ENCODE measurements at regions not wholly inside any gene's neighbourhood (a gene's known extent, or its start where the extent isn't known, plus 50 kb on each side); places are given as distances from the start of the nearest gene placed in this dataset.
"Not testable (repeated sequence)": the region's sequence is repeated elsewhere in the genome, so short reads cannot be mapped to it uniquely, and the experiment has no call there.

DNA sequence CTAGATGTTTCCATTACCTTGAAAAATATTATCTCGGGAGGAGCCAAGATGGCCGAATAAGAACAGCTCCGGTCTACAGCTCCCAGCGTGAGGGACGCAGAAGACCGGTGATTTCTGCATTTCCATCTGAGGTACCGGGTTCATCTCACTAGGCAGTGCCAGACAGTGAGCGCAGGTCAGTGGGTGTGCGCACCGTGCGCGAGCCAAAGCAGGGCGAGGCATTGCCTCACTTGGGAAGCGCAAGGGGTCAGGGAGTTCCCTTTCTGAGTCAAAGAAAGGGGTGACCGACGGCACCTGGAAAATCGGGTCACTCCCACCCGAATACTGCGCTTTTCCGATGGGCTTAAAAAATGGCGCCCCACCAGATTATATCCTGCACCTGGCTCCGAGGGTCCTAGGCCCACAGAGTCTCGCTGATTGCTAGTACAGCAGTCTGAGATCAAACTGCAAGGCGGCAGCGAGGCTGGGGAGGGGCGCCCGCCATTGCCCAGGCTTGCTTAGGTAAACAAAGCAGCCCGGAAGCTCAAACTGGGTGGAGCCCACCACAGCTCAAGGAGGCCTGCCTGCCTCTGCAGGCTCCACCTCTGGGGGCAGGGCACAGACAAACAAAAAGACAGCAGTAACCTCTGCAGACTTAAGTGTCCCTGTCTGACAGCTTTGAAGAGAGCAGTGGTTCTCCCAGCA, 367.8 kb downstream of the NR2F1-AS1 start:
- DNase-seq, result not testable (repeated sequence)

DNA sequence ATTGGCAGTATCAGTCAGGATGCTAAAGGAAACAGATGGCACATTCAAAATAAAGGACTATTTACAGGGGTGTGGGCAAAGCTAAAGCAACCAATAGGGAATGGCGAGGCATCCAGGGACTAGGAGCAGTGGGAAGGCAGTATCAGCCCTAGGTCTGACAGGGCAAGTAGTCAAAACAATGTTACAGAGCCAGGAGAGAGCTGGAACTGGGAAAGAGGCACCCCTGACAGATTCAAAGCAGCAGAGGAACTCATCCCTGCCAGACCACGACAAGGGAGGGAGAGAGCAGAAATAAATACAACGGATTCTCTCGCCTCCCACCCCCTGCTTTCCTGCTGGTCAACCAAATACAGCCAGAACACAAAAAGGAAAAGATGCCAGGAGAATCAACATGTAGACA, 371.5 kb downstream of the NR2F1-AS1 start:
- DNase-seq, result no peak

GRCh38 chr5:93208141-93208751, 372.8 kb downstream of the NR2F1-AS1 start:
- no peak for DNase-seq

- DNase-seq, result no peak
These were observed 374.8 kb downstream of the NR2F1-AS1 start for GRCh38 chr5:93206203-93206602.

GRCh38 chr5:93201061-93201460, 380.0 kb downstream of the NR2F1-AS1 start:
- DNase-seq, result no peak

DNA sequence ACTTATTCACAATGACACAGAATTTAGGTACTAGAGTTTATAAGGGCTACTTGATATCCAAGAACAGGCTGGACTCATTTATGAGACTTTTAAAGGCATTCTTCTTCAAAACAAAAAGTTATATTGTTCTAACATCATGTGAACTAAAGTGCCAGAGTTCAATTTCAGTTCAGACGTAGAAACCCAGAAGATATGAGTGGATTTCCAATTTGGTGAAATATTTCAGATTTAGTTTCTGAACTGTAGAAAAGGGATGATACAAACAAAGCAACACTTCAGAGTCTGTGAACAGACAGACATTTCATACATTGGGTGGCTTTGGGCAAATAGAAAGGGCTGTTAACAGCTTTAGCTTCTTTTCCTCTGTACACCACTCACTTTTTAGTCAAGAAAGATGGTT, 384.0 kb downstream of the NR2F1-AS1 start:
- DNase-seq, result no peak

DNA sequence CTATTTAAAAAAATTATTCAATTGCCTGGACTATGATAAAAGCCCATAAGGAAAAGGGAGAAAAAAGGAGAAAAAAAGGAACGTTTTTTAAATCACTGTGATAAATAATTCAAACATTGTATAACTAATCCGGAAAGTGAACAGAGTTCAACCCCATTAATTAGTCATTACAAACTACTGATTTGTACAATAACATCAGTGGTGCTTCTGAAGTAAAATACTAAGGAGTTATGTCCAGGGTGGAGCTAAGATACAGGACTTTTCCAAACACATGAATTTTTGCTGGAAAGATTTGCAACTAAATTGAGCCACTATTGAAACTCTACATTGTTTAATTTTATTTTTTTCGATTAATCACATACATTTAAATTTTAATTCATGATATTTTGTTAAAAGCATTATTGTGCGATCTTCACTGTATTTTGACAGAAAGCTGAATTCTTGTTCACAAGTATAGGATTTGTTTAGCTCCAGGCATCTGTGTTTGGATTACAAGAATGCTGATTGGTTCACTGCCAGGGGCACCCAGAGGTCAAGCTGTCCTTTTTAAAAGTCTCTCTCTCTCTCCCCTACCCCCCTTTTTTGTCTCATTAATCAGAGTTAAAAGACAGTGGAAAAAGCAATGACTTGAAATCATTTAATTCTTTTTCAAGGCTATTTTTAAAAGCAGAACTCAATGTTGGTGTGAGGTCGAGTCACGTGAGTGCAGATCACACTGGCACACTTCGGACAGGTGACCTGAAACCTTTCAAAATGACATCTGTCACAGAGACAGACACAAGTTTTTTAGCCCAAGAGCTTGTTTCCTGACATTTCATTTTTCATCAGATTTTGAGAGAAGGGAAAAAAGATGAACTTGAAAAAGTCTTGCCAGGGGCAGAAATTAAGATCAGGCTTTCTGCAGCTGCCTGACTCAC, 387.3 kb downstream of the NR2F1-AS1 start:
- no peak for DNase-seq

DNA sequence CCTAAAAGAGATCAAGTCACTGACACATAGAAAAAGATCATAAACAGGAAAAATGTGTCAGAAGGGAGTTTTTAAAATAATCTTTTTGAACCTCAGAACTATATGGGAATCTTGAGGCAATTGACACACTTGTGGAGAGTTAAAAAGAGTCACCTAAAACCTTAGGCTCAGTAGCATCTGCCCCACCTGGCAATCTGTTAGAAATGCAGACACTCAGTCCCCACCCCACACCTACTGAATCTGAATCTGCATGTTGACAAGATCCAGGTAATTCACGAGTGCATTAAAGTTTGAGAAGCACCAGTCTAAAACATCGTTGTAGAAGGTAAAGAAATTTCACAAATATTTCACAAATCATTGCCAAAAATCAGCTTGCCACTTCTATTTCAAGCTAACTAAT, 388.3 kb downstream of the NR2F1-AS1 start:
- no peak for DNase-seq

DNA sequence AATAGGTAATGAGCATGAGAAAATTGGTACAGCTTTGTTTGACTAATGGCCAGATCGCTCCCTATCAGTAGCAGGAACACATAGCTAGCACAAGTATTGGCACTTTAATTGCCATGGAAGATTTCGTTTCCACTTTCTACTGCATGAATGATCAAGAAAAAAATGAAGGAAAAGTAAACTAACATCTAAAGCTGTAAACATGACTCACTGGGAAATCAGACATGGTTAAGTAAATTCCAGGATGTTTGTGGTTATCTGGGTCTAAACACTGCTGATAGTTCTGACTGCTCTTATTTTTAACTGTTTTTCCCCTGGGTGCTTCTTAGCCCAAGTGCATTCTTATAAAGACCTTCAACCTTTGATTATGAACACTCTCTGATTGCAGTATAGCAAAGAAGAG, 388.9 kb downstream of the NR2F1-AS1 start:
- no peak for DNase-seq

GRCh38 chr5:93191035-93191817, 389.8 kb downstream of the NR2F1-AS1 start:
- DNase-seq, result no peak

DNA sequence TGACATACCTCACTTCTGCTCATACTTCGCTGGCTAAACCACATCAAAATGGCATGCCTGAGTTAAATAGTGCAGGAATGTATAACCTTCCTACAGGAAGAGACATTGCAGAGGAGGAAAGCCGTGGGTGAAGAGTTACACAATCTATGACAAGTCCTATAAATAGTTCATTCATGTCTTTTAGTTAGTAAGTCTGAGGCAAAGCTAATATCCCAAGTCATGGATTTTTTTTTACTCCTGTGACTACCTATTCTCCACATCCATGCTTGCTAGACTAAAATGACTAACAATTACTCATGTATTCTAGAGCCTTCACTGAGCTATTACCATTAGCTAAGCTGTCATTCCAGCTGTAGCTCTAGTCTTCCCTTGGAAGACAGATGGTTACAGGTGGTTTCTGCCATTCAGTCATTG, 391.3 kb downstream of the NR2F1-AS1 start:
- DNase-seq, result no peak

DNA sequence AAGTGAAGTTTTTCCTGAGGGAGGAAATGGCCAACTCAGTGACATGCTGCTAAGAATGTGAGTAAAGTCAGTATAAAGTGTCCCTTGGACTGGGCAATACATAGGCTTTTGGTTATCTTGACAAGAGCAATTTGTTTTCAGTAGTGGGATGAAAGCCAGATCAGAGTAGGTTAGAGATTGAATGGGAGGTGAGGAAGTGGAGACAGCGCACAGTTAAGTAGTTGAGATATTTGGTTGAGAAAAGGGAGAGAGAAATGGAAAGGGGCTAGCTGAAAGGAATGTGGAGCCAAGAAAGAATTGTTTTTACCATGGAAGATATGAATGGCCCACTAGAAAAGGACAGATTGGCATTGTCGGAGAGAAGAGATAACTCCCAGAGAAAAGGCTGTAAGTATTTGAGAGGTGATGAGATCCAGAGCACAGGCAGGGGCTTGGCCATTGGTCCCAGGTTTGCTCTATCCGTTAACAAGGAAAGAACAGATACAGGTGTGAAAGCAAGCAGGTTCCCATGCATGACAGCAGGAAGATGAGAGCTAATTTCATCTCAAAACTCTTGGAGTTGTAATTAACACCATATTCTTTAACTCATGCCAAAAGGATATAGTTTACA, 392.0 kb downstream of the NR2F1-AS1 start:
- no peak for DNase-seq

GRCh38 chr5:93186076-93186682, 394.8 kb downstream of the NR2F1-AS1 start:
- no peak for DNase-seq

DNA sequence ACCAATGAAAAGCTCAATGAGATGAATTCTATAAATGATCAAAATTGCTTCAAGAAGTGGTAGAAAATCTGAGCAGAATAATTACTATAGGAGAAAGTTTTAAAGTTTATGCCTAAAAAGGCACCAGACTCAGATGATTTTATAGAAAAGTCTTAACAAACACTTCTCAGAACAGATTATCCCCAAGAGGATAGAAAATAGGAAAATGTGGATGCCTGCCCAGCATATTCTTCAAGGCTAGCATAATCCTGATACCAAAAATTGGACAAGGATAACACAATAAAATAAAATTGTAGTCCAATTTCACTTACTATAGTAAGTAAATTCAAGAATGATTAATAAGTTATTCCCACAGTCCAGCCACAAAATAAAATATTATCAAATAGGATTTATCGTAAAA, 397.0 kb downstream of the NR2F1-AS1 start:
- DNase-seq, result no peak

- DNase-seq, result no peak
These were observed 401.6 kb downstream of the NR2F1-AS1 start for GRCh38 chr5:93179466-93179865.

DNA sequence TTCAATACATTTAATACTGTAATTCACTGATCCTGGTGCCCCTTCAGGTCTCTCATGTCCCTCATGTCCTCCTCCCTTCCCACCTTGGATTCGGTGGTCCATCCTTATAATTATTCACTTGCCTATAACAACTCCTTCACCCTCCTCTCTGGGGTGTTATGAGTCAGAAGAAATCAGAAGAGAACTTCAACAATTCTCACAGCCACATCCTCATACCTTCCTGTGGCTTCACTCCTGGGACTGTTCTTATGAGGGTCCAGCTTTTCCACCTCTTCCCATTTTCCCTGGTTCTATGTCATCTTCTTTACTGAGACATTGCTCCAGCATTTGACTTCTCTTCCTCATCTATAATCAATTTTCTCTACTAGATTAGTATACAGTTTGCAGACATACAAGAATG, 406.1 kb downstream of the NR2F1-AS1 start:
- no peak for DNase-seq

DNA sequence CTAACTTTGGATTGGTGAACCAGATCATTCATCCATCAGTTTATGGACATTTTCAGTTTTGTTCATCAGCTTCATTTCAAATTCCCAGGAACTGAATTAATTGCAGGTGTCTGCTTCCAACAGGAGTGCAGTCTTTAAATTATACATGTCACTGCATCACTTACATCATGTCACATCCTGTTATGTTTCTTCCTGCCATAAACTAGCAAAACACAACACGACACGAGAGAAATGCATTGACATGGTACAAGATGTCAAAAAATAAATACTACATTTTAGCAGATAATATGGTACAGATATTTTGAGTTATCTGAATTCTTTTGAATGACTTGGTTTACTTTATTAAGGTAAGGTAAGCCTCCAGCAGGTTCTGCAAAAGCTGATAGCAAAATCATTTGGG, 415.5 kb downstream of the NR2F1-AS1 start:
- no peak for DNase-seq

- DNase-seq, result peak; percentile 18
These were observed 416.3 kb downstream of the NR2F1-AS1 start for GRCh38 chr5:93164690-93165089.

GRCh38 chr5:93163010-93163663, 417.9 kb downstream of the NR2F1-AS1 start:
- no peak for DNase-seq

- DNase-seq, result no peak
These were observed 419.1 kb downstream of the NR2F1-AS1 start for GRCh38 chr5:93161661-93162654.
